ENCODE measurements at regions not wholly inside any gene's neighbourhood (a gene's known extent, or its start where the extent isn't known, plus 50 kb on each side); places are given as distances from the start of the nearest gene placed in this dataset.
A peak's percentile ranks its signal among the peaks of the same experiment; 100 is the strongest.
"Not testable (repeated sequence)": the region's sequence is repeated elsewhere in the genome, so short reads cannot be mapped to it uniquely, and the experiment has no call there.

GRCh38 chr6:3922619-3923018 is 73.4 kb downstream of the FAM50B start:
- DNase-seq, result not testable (repeated sequence)

- DNase-seq, result peak; percentile 73
Observed at GRCh38 chr6:3925223-3926149, 76.3 kb downstream of the FAM50B start.

GRCh38 chr6:3926150-3926482 is 76.9 kb downstream of the FAM50B start:
- no peak for DNase-seq

- DNase-seq, result peak; percentile 8
Observed at GRCh38 chr6:3928111-3928510, 78.9 kb downstream of the FAM50B start.

- no peak for DNase-seq
Observed at GRCh38 chr6:3929281-3929798, 80.2 kb downstream of the FAM50B start.

- no peak for DNase-seq
Observed at GRCh38 chr6:3937438-3937837, 88.3 kb downstream of the FAM50B start.

GRCh38 chr6:3938715-3939367 is 89.7 kb downstream of the FAM50B start:
- DNase-seq, result no peak

GRCh38 chr6:3939368-3939958 is 90.3 kb downstream of the FAM50B start:
- no peak for DNase-seq

- DNase-seq, result no peak
Observed at GRCh38 chr6:3939964-3940363, 90.8 kb downstream of the FAM50B start.

- no peak for DNase-seq
Observed at GRCh38 chr6:3940703-3941102, 91.5 kb downstream of the FAM50B start.

- DNase-seq, result no peak
Observed at GRCh38 chr6:3943331-3943765, 94.2 kb downstream of the FAM50B start.

GRCh38 chr6:3944246-3944645 is 95.1 kb downstream of the FAM50B start:
- DNase-seq, result no peak

- no peak for DNase-seq
Observed at GRCh38 chr6:3946778-3947177, 97.6 kb downstream of the FAM50B start.

- no peak for DNase-seq
Observed at GRCh38 chr6:3948866-3949265, 99.7 kb downstream of the FAM50B start.

GRCh38 chr6:3949521-3949920 is 100.3 kb downstream of the FAM50B start:
- DNase-seq, result no peak

GRCh38 chr6:3956054-3956453 is 106.9 kb downstream of the FAM50B start:
- DNase-seq, result no peak

GRCh38 chr6:3957321-3957720 is 108.1 kb downstream of the FAM50B start:
- DNase-seq, result no peak

GRCh38 chr6:3958255-3958654 is 109.1 kb downstream of the FAM50B start:
- no peak for DNase-seq

- DNase-seq, result no peak
Observed at GRCh38 chr6:3959385-3959784, 110.2 kb downstream of the FAM50B start.

- DNase-seq, result no peak
Observed at GRCh38 chr6:3960754-3961361, 111.7 kb downstream of the FAM50B start.

- DNase-seq, result no peak
Observed at GRCh38 chr6:3961581-3962215, 112.5 kb downstream of the FAM50B start.

All from DMS 273 treated with DMSO at 0.1 percent for 48 hours (cell line).